Hepatocyte (in vitro differentiated cells): ENCODE measurements at regions not wholly inside any gene's neighbourhood (a gene's known extent, or its start where the extent isn't known, plus 50 kb on each side); places are given as distances from the start of the nearest gene placed in this dataset.

Experiments used
- DNase-seq: peaks from one replicate; pipeline ENCODE4 v3.0.0-alpha.2; 2016; ENCODE audit warnings: low spot score
- H2AFZ ChIP-seq: fragments of 200-600 bp; sonication (generic); 2 replicates; pipeline ENCODE4 v1.6.0; 2016; ENCODE audit warnings: antibody characterized with exemption, mild to moderate bottlenecking
- H3K27ac ChIP-seq: fragments of 200-600 bp; sonication (generic); 2 replicates; pipeline ENCODE4 v1.5.1; 2016; ENCODE audit warnings: mild to moderate bottlenecking
- H3K27me3 ChIP-seq: fragments of 200-600 bp; sonication (generic); 2 replicates; pipeline ENCODE4 v1.6.1; 2016
- H3K36me3 ChIP-seq: fragments of 200-600 bp; sonication (generic); replicated peaks from 2 replicates; pipeline ENCODE4 v1.5.1; 2016; ENCODE audit warnings: low read depth; ENCODE audit not compliant: insufficient read depth
- H3K4me1 ChIP-seq: fragments of 200-600 bp; sonication (generic); 2 replicates; pipeline ENCODE4 v1.5.1; 2016; ENCODE audit warnings: mild to moderate bottlenecking, moderate library complexity; ENCODE audit not compliant: insufficient read depth
- H3K4me2 ChIP-seq: fragments of 200-600 bp; sonication (generic); 2 replicates; pipeline ENCODE4 v1.6.0; 2016
- H3K4me3 ChIP-seq: fragments of 200-600 bp; sonication (generic); 2 replicates; pipeline ENCODE4 v1.5.1; 2016; ENCODE audit warnings: mild to moderate bottlenecking
- H3K79me2 ChIP-seq: fragments of 200-600 bp; sonication (generic); 2 replicates; pipeline ENCODE4 v1.6.0; 2017; ENCODE audit warnings: mild to moderate bottlenecking
- H3K9me2 ChIP-seq: fragments of 200-600 bp; sonication (generic); replicated peaks from 2 replicates; pipeline ENCODE4 v1.6.0; 2017; ENCODE audit warnings: mild to moderate bottlenecking; ENCODE audit not compliant: insufficient read depth
- H3K9me3 ChIP-seq: fragments of 200-600 bp; sonication (generic); 2 replicates; pipeline ENCODE4 v1.5.1; 2016; ENCODE audit warnings: low read depth, mild to moderate bottlenecking
- H4K20me1 ChIP-seq: fragments of 200-600 bp; sonication (generic); 2 replicates; pipeline ENCODE4 v1.6.0; 2016; ENCODE audit warnings: mild to moderate bottlenecking; ENCODE audit not compliant: insufficient read depth, poor library complexity, severe bottlenecking
- EZH2 ChIP-seq: fragments of 200-600 bp; sonication (generic); IDR thresholded peaks from 2 replicates; pipeline ENCODE4 v1.6.1; 2016; ENCODE audit warnings: antibody characterized with exemption, mild to moderate bottlenecking, borderline replicate concordance
- EZH2phosphoT487 ChIP-seq: fragments of 200-600 bp; sonication (generic); IDR thresholded peaks from one replicate; pipeline ENCODE4 v1.6.1; 2018; ENCODE audit warnings: antibody characterized with exemption, mild to moderate bottlenecking, low read depth, moderate library complexity; ENCODE audit not compliant: unreplicated experiment, severe bottlenecking
- WGBS: methylation state at CpG from one replicate; pipeline ENCODE4 v1.1.6; 2016; ENCODE audit warnings: low lambda C conversion rate; ENCODE audit errors: missing lambda C conversion rate; 5-methylcytosine and 5-hydroxymethylcytosine counted together
- TF ChIP-seq, protein P1 (sequence below): fragments of 200-600 bp; sonication (generic); IDR thresholded peaks from 2 replicates; pipeline ENCODE4 v1.5.1; 2016; ENCODE audit warnings: antibody characterized with exemption, mild to moderate bottlenecking; ENCODE audit not compliant: poor library complexity

DNA sequence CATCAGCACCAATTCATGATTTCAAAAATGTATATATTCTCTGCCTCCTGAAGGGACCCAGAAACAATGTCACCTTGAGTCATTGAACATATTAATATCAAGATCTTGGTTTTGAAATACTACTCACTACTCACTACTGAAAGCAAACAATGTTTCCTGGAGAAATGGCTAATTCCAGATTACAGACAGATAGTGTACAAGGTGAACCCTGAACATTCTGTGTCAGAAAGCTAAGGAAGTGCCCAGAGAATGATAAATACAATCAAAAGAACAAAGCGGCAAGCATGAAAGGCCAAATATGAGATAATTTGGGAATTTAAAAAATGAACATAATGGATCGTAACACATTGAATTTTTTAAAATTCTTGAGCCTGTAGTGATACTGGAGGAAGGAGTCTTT, 101.5 kb upstream of the TENT5A start:
- Histone ChIP-seq H3K27me3 (no peaks in the 10 kb centered on the region), H3K9me2 (no peaks in the 10 kb centered on the region), H3K9me3 (no peaks in the 10 kb centered on the region), H3K79me2 (no peaks in the 10 kb centered on the region), H4K20me1 (no peaks in the 10 kb centered on the region), H3K27ac (no peak overlapping the region), H3K4me1 (no peaks in the 10 kb centered on the region), H3K36me3 (no peaks in the 10 kb centered on the region), H3K4me3 (no peak overlapping the region), H2AFZ (no peak overlapping the region), H3K4me2 (no peak overlapping the region)
- TF ChIP-seq, protein P1, sequence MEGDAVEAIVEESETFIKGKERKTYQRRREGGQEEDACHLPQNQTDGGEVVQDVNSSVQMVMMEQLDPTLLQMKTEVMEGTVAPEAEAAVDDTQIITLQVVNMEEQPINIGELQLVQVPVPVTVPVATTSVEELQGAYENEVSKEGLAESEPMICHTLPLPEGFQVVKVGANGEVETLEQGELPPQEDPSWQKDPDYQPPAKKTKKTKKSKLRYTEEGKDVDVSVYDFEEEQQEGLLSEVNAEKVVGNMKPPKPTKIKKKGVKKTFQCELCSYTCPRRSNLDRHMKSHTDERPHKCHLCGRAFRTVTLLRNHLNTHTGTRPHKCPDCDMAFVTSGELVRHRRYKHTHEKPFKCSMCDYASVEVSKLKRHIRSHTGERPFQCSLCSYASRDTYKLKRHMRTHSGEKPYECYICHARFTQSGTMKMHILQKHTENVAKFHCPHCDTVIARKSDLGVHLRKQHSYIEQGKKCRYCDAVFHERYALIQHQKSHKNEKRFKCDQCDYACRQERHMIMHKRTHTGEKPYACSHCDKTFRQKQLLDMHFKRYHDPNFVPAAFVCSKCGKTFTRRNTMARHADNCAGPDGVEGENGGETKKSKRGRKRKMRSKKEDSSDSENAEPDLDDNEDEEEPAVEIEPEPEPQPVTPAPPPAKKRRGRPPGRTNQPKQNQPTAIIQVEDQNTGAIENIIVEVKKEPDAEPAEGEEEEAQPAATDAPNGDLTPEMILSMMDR, result no peak
- TF ChIP-seq EZH2phosphoT487 (no peak), EZH2 (no peak)
- 69% methylated on average over 2 of the region's 2 CpGs for WGBS
- DNase-seq, result no peak

DNA sequence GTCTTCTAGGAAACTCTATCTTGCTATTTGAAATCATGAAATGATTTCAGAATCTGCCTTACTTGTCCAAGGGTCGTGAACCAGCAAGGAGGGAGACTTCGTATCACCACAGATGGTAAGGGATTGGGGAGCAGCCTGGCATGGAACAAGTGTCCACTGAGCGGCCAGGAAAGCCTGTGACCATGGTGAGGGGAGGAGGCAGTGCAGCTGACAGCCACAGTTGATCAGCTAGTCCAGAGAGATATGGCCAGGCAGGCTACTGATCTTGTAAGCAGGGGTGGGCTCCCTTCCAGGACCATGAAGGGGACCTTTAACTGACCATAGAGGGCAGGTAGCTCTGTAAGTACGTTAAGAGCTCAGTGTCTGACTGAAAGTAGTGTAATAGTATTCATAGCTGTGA, 96.8 kb upstream of the TENT5A start:
- TF ChIP-seq EZH2 (no peak), EZH2phosphoT487 (no peak)
- TF ChIP-seq, protein P1, result no peak
- Histone ChIP-seq H3K27me3 (no peaks in the 10 kb centered on the region), H3K4me1 (no peaks in the 10 kb centered on the region), H3K36me3 (no peaks in the 10 kb centered on the region), H3K27ac (no peak overlapping the region), H3K4me2 (no peak overlapping the region), H2AFZ (no peak overlapping the region), H3K79me2 (no peaks in the 10 kb centered on the region), H4K20me1 (no peaks in the 10 kb centered on the region), H3K9me3 (no peaks in the 10 kb centered on the region), H3K4me3 (no peak overlapping the region), H3K9me2 (no peaks in the 10 kb centered on the region)
- no peak for DNase-seq
- 81% methylated on average over 4 of the region's 4 CpGs for WGBS

DNA sequence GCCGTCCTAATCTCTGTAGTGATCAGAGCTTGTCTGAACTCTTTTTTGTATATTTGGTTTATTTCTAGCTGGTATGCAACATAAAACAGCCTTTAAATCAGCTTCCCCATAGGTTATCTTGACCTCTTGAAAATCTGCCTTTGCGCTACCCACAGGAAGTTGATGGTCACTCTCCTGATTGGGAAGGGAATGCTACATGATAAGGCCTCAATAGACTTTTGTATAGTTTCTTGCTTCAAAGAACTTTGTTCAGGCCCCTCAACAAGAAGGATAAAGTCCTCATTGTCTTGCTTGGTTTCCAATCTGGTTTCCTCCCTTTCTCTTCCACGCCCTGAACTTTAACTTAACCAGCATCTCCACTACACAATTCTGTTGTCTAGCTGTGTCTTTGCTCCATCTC, 95.4 kb upstream of the TENT5A start:
- H3K9me3 ChIP-seq, result no peaks in the 10 kb centered on the region
- H3K36me3 ChIP-seq, result no peaks in the 10 kb centered on the region
- 80% methylated on average over 3 of the region's 3 CpGs for WGBS
- DNase-seq, result no peak
- no peak overlapping the region for H3K27ac ChIP-seq
- H3K79me2 ChIP-seq, result no peaks in the 10 kb centered on the region
- no peaks in the 10 kb centered on the region for H3K9me2 ChIP-seq
- H2AFZ ChIP-seq, result no peak overlapping the region
- H3K27me3 ChIP-seq, result no peaks in the 10 kb centered on the region
- H3K4me2 ChIP-seq, result no peak overlapping the region
- no peaks in the 10 kb centered on the region for H4K20me1 ChIP-seq
- TF ChIP-seq, protein P1, result no peak
- no peak for TF ChIP-seq EZH2phosphoT487
- TF ChIP-seq EZH2, result no peak
- H3K4me1 ChIP-seq, result no peaks in the 10 kb centered on the region
- no peak overlapping the region for H3K4me3 ChIP-seq

DNA sequence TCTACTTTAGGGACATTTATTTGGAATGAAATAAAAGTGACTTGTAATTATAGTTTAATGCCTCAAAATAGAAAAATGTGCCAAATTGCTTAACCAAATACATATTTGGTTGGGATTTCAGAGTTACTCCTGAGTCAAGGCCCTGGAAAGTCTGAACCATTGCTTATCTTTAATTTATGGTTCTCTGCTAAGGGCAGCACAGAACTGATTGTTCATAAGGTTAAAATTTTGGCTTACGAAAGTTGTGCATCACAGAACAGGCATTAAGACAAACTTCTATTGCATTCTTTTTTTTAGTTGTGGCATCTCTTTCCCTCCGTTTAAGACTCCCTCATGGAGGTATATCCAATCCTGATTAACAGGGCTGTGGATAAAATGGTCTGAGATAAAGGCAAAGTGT, 92.2 kb upstream of the TENT5A start:
- WGBS, result 88% methylated on average over 2 of the region's 2 CpGs
- no peaks in the 10 kb centered on the region for H4K20me1 ChIP-seq
- H3K4me1 ChIP-seq, result no peaks in the 10 kb centered on the region
- no peak for DNase-seq
- no peaks in the 10 kb centered on the region for H3K9me2 ChIP-seq
- H3K4me2 ChIP-seq, result no peak overlapping the region
- H3K9me3 ChIP-seq, result no peaks in the 10 kb centered on the region
- H3K4me3 ChIP-seq, result no peak overlapping the region
- no peak for TF ChIP-seq EZH2
- no peaks in the 10 kb centered on the region for H3K27me3 ChIP-seq
- H3K79me2 ChIP-seq, result no peaks in the 10 kb centered on the region
- no peaks in the 10 kb centered on the region for H3K36me3 ChIP-seq
- H2AFZ ChIP-seq, result no peak overlapping the region
- H3K27ac ChIP-seq, result no peak overlapping the region
